GM21515 (cell line): ENCODE measurements at regions not wholly inside any gene's neighbourhood (a gene's known extent, or its start where the extent isn't known, plus 50 kb on each side); places are given as distances from the start of the nearest gene placed in this dataset.
"Not testable (repeated sequence)": the region's sequence is repeated elsewhere in the genome, so short reads cannot be mapped to it uniquely, and the experiment has no call there.

Experiments used
- ATAC-seq: cut with Tn5 transposase; IDR thresholded peaks from one replicate; pipeline ENCODE4 v1.9.1; 2021; ENCODE audit not compliant: unreplicated experiment

DNA sequence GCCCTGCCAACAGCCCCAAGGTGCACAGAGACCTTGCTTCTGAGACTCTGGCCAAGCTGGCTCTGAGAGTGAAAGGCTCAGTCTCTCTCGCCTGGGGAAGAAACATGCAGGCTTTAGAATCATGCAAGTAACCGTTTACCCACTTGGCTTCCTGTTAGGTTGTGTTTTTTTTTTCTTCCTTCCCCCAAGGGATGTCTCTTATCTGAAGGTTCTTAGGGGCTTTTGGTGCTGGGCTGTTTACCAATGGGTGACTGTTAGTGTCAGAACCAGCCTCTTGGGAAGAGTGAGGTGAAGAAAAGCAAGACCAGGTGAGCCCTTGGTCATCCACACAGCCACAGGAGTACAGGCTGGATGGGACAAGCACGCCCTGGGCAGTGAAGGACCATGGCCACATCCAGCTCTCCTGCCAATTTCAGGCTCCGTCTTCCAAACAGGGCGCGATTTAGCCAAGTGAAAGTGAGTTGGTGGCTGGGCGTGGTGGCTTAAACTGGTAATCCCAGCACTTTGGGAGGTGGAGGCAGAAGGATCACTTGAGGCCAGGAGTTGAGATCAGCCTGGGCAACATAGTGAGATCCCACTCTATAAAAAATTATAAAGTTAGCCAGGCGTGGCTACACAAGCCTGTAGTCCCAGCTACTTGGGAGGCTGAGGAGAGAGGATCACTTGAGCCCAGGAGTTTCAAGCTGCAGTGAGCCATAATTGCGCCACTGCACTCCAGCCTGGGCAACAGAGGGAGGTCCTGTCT is 76.3 kb upstream of the CUX1 start:
- peak; percentile 65 for ATAC-seq

DNA sequence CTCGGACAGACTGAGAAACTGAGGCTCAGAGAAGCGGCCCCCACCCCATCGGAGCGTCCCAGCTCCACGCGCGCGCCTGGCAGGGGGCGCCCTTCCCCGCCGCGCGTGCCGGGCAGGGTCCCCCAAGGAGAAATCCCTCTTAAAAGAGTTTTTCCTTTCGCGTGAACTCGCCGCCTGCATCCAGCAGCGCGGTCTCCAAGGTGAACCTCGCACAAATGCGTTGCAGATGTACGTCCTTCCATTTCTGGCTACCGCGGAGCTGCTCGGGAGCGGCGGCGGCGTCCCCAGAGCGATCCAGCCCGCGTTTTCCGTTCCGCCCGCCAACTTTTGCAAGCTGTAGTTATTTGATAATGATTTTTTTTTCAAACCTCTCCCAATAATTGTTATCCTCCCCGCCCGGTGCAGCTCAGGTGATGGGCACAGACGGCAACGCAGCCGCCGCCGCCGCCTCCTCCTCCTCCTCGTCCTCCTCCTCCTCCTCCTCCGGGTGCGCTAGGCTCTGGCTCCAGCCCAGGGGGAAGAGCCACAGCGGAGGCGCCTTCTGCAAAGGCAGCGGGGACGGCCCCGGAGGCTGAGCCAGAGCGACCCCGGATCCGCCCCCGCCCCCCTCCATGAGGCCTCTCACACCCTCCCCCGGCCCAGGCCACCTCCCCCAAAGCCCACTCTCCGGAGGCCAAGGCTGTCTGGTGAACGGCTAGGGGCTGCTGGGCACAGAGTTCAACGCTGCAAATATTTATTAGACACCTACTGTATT is 74.0 kb upstream of the CUX1 start:
- no peak for ATAC-seq

DNA sequence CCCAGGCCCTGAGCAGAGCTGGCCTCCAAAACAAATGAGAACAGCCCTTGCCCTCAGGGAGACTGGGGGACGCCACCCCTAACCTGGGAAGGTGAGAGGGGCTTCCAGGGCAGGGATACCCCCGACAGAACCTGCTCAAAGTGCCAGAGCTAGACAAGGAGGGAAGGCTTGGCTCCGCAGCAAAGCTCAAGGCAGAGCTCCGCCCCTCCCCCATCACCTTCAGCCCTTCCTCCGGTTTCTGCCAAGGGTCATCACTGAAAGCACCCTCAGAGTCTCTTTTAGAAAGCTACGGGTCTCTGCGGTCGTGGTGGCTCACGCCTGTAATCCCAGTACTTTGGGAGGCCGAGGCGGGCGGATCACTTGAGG is 73.4 kb upstream of the CUX1 start:
- no peak for ATAC-seq

DNA sequence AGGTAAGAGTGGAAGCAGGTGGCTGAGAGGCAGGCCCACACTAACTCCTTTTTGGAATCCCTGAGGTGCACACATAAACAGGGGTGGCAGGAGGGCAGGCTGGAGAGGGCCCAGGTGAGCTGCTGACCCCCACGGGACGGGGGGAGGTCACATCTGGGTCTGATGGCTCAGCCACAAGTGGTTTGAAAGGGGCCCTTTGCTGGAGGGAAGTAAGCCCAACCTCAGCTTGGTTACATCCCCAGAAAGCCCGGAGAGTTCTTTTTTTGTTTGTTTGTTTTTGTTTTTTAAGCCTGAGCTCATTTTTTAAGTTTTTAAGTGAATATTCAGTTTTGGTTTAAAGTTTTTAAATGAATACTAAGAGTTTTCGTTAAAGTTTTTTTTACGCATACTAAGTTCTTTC is 72.8 kb upstream of the CUX1 start:
- ATAC-seq = no peak

DNA sequence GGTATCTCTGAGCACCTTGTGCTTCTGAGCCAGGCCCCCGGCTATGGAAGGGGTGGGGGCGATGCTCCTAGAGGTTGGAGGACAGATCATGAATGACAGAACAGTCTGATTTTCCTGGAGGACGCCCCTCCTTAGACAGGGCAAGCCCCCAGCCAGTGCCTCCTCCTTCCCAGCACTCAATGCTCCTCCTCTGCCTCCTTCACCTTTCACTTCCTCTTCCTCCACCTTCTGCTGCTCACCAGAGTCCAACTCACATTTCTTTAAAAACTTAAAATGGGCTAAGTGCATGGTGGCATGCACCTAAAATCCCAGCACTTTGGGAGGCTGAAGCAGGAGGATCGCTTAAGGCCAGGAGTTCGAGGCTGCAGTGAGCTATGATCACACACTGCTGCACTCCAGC is 71.1 kb upstream of the CUX1 start:
- ATAC-seq = peak; percentile 55

DNA sequence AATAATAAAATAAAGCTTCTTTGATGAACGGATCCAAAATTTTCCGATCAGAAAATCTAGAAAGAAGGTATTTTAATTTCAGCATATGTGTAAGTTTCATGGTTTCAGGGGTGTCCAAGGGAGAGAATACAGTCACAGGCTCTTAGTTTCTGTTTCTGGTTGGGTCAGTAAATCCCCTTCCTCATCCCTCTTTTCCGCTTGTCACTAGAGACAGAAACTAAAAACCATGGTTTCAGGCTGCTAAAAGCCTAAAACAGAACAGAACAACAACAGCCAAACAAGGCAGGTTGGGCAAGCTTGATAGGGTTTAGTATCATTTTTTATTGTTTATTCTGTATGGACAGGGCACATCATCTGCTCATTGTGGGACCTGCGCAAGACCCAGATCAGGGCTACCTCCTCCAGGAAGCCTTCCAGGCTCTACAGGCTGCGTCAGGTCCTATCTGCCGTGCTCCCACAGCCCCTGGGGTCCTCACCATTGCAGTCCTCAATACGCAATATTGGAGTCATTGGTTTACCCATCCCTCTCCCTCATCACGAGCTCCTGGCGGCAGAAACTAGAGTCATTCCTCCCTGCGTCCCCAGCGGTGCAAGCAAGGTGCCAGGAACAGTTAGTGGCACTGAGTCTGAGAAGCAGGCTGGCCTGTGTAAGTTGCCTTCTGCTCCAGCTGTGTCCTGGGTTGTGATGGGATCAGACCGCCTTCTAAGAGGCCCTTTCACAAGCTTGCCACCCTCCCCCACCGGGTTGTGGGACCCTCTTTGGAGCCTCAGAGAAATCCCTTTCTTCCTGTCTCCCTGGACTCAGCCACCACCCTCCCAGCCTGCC is 70.2 kb upstream of the CUX1 start:
- no peak for ATAC-seq

DNA sequence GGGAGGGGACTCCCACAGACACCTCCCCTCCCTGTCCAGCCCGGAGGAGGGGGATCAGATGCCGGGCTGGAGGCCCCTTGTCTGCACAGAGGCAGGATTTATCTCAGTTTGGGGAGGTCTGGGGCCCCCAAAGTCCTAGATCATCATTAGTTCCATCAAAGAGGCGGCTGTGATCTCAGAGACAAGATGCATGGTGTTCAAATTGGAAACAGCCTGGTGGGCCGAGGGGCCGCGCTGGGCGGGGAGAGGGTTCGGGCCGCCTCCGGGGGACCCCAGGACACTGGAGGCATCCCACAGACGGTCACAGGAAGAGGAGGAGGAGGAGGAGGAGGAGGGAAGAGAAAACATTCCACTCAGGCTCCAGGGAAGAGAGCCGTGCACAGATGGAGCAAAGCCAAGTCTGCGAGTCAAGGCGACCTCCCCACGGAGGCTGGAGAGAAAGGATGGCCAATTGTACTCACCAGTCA is 69.5 kb upstream of the CUX1 start:
- ATAC-seq = no peak

DNA sequence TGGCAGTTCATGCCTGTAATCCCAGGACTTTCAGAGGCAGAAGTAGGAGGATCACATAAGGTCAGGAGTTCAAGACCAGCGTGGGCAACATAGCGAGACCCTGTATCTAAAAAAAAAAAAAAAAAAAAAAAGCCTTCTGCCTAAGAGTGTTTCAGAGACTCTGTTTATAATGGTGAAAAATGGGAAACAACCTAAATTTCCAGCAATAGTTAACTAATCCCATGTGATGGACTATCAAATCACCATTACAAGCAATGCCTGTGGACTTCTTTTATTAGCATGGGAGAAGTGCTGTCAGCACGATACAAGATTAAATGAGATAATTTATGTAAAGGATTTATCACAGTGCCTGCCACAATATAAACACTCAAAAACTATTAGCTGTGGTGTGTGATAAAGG is 67.5 kb upstream of the CUX1 start:
- no peak for ATAC-seq

DNA sequence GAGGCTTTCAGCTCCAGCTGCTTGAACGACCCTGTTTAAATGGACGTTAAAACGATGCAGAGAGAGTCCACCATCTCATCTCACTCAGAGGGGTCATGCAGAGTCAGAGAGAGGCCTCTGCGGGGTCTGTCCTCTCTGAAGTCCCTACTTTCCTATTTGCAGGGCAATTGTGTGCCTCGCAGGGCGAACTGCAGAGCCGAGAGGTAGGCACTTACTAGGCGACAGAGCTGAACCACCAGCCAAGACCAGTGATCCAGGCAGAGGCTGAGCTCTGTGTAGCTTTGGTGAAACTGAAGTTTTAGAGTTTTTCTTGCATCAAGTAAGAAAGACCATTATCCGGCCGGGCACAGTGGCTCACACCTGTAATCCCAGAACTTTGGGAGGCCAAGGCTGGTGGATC is 64.1 kb upstream of the CUX1 start:
- no peak for ATAC-seq

DNA sequence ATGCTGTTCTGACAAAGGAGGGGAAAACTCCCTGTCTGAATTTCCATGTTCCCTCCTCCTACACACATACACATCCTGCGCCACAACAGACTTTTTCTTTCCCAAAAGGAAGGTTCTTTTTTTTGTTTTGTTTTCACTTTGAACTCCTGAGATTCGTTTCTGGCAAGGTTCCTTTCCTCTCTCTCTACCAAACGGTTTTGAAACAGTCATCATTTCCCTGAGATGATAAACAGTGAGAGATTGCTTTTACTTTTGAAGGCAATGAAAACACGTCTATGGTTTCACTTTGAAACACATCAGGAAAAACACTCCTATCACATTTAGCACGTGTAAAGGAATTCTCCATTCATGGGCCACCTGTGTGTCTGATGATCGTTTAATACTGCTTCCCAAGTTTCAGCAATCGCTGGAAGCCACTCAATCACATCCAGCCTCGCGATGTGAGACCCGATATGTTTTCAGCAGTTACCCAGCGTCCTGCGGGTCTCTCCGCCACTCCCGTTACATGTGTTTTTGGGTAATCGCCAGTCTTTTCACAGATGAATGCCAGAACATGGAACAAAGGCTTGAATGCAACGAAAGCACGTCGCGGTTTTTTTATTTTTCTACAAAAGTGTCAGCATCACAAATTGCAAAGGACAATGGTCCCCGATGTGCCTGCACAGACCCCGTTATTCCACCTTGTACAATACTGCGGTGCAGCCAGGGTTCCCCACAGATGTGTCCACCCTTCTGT is 62.8 kb upstream of the CUX1 start:
- ATAC-seq = no peak

DNA sequence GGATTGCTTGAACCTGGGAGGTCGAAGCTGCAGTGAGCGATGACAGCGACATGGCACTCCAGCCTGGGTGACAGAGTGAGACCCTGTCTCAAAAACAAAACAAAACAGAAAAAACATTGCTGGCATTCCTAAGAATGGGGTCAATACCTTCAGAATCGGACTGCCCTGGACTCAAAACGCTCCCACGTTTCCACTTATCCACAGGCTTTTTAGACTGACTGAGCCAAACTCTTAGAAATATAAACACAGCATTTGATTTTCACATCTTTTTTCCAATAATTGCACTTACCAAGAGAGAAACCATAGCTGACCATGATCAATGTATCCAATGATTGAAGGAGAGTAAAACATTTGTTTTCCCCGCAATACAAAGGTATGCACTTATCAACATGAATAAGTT is 59.5 kb upstream of the CUX1 start:
- no peak for ATAC-seq

DNA sequence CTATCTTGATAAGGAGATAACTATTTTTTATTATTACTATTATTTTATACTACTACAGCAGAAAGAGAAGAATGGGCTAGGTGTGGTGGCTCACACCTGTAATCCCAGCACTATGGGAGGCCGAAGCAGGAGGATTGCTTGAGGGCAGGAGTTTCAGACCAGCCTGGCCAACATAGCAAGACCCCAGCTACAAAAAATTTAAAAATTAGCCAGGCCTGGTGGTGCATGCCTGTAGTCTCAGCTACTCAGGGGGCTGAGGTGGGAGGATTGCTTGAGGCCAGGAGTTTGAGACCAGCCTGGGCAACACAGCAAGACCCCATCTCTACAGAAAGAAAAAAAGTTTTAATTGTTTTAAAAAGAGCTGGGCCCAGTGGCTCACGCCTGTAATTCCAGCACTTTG is 58.9 kb upstream of the CUX1 start:
- ATAC-seq = not testable (repeated sequence)

DNA sequence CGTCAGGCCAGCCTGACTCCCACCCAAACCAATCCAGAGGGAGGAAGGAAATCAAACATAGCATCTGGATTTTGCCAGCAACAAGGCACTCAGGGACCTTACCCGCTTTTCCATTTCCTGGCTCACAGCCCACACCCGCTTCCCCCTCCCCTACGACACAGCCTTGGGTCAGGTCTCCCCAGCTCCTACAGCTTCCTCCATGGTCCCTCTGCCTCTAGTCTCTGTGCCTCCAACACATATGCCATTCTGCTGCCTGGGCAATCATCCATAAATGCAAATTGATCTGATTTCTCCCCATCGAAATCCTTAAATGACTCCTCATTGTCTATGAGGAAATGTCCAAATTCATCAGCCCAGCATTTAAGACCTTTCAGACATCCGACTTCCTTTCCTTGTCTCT is 53.2 kb upstream of the CUX1 start:
- no peak for ATAC-seq

DNA sequence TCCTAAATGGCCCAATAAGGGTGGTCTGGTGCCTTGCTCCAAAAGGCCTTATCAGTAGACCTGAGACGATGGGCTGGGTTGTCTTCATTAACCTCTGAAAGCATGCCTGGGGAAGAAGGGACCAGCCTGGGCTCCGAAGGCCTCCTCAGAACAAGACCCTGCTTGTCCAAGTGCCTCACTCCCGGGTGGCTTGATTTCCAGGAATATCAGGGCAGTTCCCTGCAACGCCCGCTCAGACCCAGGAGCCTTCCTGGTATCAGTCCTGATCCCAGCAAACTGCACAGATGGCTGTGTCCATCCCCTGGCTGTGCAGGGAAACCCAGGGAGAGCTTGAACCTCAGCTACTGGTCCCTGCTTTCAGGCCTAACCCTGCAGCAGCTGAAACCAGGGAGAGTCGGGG is 49.9 kb upstream of the CUX1 start:
- ATAC-seq = no peak
